Hindlimb muscle (tissue), 1 donor: ENCODE measurements at regions not wholly inside any gene's neighbourhood (a gene's known extent, or its start where the extent isn't known, plus 50 kb on each side); places are given as distances from the start of the nearest gene placed in this dataset.
"Not testable (repeated sequence)": the region's sequence is repeated elsewhere in the genome, so short reads cannot be mapped to it uniquely, and the experiment has no call there.

Source experiments
- DNase-seq: peaks from one replicate; pipeline ENCODE4 v3.0.0-alpha.2; 2013

- DNase-seq = no peak
Measured at GRCh38 chr2:237217995-237218616, 132.4 kb downstream of the COPS8 start.

GRCh38 chr2:237218756-237219155 lies 133.1 kb downstream of the COPS8 start:
- DNase-seq = peak; percentile 67

DNA sequence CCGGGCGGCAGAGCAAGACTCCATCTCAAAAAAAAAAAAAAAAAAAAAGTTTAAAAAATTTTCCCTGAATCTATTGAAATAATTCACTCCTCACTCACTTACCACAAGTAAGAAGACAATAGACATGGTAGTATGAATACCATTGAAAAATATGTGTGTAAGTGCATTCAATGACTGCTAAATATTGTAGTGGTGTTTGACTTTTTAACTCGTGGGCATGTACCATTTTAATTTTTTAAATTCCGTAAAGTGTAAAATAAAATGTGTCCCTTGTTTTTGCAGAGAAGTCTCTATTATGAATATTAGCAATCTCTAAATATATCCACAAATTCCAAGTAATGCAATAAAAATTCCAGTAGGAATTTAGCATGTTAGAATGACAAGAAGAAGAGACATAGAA lies 134.1 kb downstream of the COPS8 start:
- no peak for DNase-seq

- no peak for DNase-seq
Measured at GRCh38 chr2:237221443-237221842, 135.8 kb downstream of the COPS8 start.

- no peak for DNase-seq
Measured at GRCh38 chr2:237222178-237222577, 136.5 kb downstream of the COPS8 start.

DNA sequence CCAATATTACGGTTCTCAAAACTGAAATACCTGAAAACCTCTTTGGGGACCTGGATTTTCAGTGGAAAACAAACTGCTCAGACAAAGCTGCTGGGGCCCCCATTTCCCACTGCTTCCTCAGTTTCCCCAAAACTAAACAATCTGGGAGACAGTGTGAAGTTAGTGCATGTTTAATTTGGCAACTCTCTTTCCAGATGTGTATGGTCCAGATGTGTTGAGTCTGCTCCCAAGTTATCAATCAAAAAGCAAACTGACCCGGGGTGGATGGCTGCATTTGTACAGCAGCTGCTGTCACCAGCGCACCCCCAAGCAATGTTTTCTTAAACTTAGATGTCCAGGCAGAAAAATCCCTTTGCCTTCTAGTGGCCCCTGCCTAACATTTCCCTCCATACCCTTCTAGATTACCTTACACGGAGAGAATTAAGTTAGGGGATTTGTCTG lies 136.9 kb downstream of the COPS8 start:
- no peak for DNase-seq

GRCh38 chr2:237223201-237223861 lies 137.6 kb downstream of the COPS8 start:
- DNase-seq = no peak

- no peak for DNase-seq
Measured at GRCh38 chr2:237227190-237227589, 141.5 kb downstream of the COPS8 start.

GRCh38 chr2:237227592-237228280 lies 142.0 kb downstream of the COPS8 start:
- DNase-seq = no peak

DNA sequence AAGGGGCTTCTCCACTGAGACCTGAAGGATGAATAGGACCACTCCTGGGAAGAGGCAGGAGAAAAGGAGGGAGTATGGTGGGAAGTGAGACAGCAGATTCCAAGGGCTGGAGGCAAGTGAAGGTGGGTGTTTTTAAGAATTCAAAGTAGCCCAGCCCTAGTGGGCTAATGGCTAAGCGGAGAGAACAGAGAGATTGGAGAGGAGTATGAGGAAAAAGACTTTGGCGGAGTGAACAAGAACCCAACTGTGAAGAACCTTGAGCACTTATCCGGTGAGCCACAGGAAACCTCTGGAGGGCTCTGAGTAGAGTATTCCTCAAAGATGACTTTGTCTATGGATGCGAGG lies 142.6 kb downstream of the COPS8 start:
- no peak for DNase-seq

DNA sequence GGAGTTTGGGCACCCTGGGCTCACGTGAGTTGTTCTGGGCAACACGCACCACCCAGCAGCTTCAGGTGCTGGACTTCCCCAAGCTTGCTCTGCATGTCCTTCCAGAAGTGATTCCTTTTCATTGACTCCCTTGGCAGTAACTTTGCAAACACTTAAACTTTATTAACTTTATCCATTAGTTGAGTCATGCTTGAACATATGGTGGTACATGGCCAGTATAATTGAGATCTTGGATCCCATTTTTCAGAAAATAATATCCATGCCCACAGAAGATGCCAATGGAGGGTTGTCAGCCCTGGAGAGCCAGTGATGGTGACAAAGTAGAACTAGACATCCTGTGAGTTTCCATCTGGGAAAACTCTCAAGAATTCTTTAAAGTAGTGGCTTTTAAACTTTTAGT lies 144.2 kb downstream of the COPS8 start:
- no peak for DNase-seq

- no peak for DNase-seq
Measured at GRCh38 chr2:237230355-237230754, 144.7 kb downstream of the COPS8 start.

GRCh38 chr2:237231593-237231992 lies 145.9 kb downstream of the COPS8 start:
- no peak for DNase-seq

GRCh38 chr2:237232166-237232565 lies 146.5 kb downstream of the COPS8 start:
- DNase-seq = no peak

DNA sequence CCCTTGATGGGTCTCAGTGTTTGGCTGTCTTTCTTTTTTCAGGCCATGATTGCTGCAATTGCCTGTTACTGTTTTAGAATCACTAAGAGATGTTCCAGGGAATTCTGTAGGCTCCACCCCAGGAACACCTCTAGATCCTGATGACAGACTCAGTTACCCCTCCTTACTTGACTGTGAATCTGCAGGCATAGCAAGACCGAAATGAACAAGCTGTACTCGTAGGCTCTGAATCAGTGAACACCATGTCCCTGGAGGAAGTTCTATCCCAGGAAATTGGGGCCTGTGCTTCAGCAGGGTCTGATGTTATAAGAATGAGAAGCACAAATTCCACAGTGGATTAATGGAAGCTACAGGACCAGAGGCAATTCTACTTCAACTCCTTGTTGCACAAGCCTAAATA lies 148.6 kb downstream of the COPS8 start:
- DNase-seq = no peak

DNA sequence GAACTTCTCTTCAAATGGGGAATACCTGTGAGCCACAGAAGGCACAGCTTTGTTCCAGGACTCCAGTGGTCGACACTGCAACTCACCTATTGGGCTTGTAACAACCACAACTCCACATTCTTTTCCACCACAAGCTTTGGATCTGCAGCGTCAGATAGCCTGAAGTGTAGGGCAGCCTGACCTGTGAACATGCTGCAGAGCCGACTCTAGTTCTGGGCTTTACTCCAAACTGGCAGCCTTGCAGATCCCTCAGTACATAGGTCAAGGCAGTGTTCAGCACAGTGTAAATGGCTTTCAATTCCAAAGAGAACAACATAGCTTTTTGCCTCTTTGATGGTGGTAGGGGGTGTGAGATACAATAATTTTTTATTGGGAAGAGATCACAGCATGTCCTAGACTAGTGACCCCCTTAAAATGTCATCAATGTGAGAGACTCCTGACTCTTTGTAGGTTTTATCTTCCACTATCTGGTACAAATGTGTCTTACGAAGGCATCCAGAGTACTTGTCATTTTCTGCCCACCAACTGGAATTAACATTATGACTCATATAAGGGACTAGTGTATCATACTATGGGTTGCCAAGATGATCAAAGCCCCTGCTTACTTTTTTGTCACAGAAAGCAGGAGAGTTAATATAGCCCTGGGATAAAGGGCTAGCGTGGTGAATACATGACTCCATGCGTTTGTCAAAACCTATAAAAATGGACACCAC lies 149.8 kb downstream of the COPS8 start:
- DNase-seq = peak; percentile 38

- DNase-seq = no peak
Measured at GRCh38 chr2:237236188-237236587, 150.5 kb downstream of the COPS8 start.

DNA sequence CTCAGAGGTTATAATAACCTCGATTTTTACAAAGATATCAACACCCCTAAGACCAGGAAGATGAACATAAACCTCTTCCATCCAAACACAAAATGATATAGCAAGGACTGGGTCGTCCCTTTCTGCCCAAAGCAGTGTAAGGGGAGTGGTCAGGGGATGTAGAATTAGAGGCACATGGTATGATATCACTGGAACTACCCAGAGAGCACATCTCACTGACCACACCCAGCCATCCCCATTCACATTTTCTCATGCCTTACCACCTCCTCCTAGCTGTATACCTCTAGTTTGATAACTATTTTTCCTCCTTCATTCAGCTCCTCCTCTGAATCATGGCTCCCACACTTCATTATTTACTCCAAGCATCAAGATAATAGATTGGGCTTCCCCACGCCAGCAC lies 152.6 kb downstream of the COPS8 start:
- no peak for DNase-seq

DNA sequence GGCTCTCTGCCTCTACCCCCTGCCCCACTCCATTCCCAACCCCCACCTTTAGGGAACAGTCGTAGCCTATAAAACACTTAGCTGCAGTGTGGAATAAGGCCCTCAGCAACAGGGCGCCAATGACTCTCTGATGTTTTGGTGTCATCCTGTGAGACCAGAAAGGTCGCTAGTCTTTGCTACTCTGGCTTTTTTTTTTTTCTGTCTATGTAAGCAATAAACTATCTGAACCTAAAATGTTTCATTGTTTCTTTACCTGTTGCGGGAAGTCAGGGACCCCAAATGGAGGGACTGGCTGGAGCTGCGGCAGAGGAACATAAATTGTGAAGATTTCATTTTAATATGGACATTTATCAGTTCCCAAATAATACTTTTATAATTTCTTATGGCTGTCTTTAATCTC lies 154.6 kb downstream of the COPS8 start:
- no peak for DNase-seq

DNA sequence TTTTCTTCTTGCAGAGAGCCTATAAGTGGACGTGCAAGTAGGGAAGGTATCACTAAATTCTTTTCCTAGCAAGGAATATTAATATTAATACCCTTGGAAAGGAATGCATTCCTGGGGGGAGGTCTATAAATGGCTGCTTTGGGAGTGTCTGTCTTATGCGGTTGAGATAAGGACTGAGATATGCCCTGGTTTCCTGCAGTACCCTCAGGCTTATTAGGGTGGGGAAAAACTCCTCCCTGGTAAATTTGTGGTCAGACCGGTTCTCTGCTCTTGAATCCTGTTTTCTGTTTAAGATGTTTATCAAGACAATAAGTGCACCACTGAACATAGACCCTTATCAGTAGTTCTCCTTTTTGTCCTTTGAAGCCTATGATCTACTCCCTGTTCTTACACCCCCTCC lies 155.2 kb downstream of the COPS8 start:
- DNase-seq = not testable (repeated sequence)

- DNase-seq = no peak
Measured at GRCh38 chr2:237242091-237242536, 156.4 kb downstream of the COPS8 start.

DNA sequence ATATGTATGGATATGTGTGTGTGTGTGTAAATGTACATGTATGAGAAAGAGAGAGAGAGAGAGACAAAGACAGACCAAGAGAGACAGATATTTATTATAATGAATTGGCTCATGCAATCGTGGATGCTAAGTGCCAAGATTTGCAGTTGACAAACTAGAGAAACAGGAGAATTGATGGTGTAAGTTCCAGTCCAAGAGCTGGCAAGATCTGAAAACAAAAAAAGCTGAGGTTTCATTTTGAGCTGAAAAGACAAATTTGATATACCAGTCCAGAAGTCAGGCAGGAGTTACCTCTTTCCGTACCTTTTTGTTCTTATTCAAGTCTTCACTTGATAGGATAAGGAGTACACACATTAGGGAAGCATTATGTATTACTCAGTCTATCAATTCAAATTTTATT lies 157.8 kb downstream of the COPS8 start:
- DNase-seq = no peak

- no peak for DNase-seq
Measured at GRCh38 chr2:237244178-237244577, 158.5 kb downstream of the COPS8 start.
